ENCODE measurements at regions not wholly inside any gene's neighbourhood (a gene's known extent, or its start where the extent isn't known, plus 50 kb on each side); places are given as distances from the start of the nearest gene placed in this dataset.

- TF ChIP-seq CTCF (conservative IDR thresholded peaks at IDR 0.05), result no peak
- TF ChIP-seq ZFX (IDR thresholded peaks at IDR 0.05), result no peak
Observed at GRCh38 chr7:17498230-17498629, 199.8 kb downstream of the AHR start.
